Activated CD4-positive, alpha-beta T cell treated with anti-CD3 and anti-CD28 coated beads for 48 hours (primary cell): ENCODE measurements at regions not wholly inside any gene's neighbourhood (a gene's known extent, or its start where the extent isn't known, plus 50 kb on each side); places are given as distances from the start of the nearest gene placed in this dataset.
A peak's percentile ranks its signal among the peaks of the same experiment; 100 is the strongest.
"Not testable (repeated sequence)": the region's sequence is repeated elsewhere in the genome, so short reads cannot be mapped to it uniquely, and the experiment has no call there.

Experiments used
- DNase-seq: peaks from one replicate; pipeline ENCODE4 v3.0.0-alpha.2; 2020

- DNase-seq: peak; percentile 49
Measured at GRCh38 chr10:9091530-9092093, 1037.1 kb downstream of the GATA3 start.

DNA sequence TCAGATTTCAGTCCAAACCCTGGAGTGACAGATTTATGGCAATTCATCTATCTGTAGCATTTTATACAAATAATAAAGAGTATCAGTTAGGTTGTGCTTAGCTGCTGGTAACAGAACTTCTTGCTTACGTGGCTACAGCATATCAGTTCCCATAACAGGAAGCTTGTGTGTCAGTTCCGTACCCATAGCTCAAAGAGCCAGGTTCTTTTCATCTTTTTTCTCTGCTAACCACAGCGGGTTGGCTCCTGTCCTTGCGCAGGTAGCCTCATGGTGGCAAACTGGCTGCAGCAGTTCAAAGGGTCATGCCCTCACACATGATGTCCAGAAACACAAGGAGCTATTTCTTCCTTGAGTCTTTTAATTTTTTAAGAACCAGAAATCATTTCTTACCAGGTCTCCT, 1041.8 kb downstream of the GATA3 start:
- peak; percentile 44 for DNase-seq

DNA sequence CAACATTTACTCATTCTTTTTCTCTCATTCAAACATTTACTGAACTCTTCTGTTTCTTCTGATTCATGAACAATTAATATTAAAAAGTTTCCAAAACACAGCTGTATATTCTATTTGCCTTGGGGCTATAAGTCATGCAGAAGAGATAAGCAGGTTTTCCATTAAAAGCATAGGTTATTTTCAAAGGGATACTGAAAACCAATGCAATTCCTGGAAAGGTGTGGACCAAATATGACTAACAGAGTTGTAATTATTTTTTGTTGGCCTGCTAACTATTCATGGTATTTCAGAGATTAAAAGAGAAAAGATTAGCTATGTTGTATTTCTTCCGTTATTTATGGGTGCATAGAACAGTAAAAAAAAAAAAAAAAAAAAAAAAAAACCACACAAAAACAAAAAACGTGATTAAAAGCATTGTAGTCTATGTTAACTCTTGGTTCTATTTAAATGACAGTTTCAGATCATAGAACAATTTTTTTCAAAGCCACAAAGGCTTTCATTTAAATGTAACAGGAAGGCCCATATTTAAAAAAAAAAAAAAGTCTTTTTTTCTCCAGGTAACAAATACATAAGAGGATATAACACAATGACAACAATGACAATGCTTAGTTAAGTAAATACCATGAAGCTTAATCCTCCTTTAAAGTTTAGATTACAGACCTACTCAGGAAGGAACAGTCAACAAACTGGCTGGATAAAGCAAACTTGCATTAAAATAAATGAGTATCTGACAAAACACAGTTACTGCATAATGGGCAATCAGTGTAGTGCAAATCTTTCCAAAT, 1042.9 kb downstream of the GATA3 start:
- DNase-seq: no peak

GRCh38 chr10:9097991-9098306, 1043.5 kb downstream of the GATA3 start:
- DNase-seq: no peak

DNA sequence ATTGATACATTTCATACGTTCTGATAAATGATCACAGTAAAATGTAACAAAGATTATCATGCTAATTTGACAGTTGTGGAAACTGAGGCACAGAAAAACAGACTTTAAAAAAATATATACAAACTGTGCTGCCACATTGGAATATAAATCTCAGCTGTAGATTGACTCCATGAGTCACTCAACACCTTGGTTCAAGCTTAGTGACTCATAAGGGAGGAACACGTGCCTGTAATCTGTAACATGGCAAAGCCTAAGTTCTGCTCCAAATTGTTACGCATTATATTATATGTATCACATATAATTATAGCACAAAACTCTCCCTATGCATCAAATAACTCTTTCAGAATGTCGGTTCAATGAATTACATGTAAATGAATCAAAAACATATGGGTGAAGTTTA, 1047.5 kb downstream of the GATA3 start:
- DNase-seq: no peak

GRCh38 chr10:9103301-9103700, 1048.8 kb downstream of the GATA3 start:
- DNase-seq: no peak

DNA sequence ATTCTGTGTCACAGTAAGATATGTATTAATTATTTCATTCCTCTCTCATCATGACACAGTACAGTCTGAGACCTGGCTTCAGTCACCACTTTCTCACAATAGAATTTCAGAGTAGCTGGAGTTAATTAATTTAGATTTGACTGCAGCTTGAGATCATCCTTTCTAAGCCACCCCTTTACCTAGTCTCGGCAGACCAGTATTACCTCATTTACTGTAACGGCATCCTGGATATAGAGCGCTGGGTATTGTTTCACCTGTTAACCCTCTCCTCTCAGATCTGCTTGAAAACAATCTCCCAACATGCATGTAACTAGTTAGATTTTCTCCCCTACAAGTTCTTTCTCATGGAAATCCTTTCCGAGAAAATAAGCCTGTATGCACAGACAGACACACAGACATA, 1057.5 kb downstream of the GATA3 start:
- no peak for DNase-seq

DNA sequence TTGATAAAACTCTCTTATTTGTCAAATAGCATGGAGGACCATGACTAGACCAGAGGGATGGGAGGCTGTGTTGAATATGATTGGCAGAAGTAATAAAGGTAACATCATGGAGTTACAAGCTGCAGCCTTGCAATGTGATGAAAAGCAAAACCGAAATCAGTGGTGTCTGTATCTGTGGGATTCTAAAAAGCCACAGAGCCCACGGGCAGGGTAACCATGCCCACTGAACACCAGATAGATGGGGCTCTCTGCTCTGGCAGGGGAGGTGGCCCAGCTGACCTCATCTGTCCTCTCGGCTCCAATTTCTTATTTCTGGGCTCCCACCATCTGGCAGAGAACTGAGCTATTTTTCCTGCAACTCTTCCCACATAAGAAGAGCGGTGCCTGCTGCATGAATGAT, 1072.2 kb downstream of the GATA3 start:
- DNase-seq: no peak

DNA sequence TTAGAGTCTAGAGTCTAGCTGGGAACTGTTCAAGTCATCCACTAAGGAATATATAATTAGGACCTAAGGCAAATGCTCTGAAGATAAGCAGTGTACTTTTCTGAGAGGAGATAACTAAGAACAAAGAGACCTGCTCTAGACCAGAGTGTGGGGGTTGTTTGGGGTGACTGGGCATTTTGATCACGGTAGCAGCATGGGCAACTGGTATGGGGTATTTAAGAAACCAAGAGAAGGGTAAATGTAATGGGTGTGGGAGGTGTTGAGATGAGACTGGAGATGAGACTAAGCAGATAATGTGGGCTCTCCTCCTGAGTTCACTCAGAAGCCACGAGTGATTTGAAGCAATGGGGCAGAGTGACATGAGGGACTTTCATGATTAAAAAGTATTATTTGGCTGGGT, 1082.9 kb downstream of the GATA3 start:
- peak; percentile 18 for DNase-seq

- not testable (repeated sequence) for DNase-seq
Measured at GRCh38 chr10:9138829-9139228, 1084.3 kb downstream of the GATA3 start.

DNA sequence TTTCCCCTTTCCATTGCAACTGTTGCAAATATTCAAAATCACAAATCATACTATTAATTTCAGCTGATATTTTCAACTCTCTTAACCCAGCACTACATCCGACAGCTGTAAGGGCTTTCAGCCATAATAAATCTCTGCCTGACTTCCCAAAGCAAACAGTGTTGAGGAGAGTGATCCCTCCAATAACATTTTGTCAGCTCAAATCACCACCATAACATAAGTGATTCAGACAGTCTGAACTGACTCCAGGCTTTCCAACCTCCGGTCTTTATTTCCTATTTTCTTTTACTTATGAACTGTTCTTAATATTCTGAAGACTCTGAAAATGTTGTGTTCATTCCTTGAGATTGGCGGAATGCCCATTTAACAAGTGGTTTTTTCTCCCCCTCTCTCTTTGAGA, 1085.9 kb downstream of the GATA3 start:
- DNase-seq: no peak

DNA sequence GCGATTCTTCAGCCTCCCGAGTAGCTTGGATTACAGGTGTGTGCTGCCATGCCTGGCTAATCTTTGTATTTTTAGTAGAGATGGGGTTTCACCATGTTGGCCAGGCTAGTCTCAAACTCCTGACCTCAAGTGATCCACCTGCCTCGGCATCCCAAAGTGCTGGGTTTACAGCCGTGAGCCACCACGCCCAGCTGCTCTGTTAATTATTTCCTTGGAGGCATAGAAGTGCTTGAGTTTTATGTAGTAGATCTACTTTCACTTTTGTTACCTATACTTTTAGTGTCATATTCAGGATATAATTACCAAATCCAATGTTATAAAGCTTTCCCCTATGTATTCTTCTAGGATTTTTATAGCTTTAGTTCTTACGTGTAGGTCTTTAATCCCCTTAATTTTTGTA, 1093.0 kb downstream of the GATA3 start:
- DNase-seq: no peak

DNA sequence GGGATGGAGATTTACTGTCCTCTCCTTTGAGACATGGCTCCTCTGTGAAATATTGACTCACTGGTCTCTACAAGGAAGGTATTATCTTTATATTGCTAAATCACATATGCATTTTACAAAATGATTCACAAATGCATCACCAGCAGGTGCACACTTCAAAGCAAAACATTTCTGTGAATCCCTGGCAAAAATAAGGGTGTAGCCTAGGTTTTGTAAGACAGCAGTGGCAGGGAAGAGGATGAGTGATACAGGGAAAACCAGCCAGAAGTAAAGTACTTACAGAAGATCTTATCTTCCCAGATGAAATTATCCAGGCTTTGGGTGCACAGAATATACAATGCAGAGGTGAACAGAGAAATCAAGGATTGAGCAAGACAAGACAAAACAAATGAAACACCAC, 1094.6 kb downstream of the GATA3 start:
- DNase-seq: no peak

- not testable (repeated sequence) for DNase-seq
Measured at GRCh38 chr10:9153057-9153456, 1098.6 kb downstream of the GATA3 start.

DNA sequence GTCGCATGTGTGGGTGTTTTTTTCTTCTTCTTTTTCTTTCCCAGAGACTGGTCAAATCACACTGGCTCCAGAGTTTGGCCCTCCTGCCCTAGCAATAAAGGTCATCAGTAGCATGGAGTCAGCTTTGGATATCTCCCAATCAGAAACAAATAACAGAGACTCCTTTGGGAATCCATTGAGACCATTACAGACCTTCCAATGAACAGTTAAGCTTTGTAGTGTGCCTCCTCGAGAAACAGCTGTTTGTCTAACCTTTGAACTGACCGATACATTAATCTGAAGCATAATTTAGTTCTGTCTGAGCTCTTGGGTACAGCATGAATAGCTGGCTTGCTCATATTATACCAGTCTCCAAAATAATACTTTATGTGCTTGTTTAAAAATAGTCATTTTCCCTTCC, 1103.2 kb downstream of the GATA3 start:
- DNase-seq: no peak

DNA sequence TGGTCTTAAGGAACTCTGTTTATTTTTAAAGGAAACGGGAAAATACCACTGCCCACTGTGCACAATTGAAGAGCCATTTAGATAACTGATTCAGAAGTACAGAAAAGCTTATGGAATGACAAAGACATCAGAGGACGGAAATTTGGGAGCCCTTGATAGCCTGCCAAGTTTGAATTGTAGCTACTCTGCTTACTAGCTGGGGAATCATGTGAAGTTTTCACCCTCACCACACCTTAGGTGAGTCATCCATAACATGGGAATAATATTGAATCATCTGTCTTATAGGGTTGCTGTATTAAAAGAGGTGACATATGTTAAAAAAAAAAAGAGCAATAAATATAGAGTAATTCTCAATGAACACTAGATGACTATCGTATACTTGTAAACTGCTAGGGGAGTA, 1104.2 kb downstream of the GATA3 start:
- DNase-seq: no peak

DNA sequence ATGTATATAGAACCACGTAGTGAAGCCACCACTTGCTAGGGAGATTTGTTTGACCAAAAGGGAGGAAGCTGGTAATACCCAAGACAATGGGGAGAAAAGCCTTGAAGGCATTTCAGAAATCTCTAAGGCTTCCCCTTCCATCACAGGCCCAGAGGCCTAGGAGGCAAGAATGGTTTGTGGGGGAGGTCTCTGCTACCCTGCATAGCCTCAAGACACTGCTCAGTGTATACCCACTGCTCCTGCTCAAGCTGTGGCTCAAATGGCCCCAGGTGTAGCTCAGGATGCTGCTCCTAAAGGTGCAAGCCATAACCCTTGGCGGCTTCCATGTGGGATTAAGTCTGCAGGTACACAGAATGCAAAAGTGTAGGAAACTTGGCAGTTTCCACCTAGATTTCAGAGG, 1105.8 kb downstream of the GATA3 start:
- no peak for DNase-seq

- no peak for DNase-seq
Measured at GRCh38 chr10:9163699-9164098, 1109.2 kb downstream of the GATA3 start.

DNA sequence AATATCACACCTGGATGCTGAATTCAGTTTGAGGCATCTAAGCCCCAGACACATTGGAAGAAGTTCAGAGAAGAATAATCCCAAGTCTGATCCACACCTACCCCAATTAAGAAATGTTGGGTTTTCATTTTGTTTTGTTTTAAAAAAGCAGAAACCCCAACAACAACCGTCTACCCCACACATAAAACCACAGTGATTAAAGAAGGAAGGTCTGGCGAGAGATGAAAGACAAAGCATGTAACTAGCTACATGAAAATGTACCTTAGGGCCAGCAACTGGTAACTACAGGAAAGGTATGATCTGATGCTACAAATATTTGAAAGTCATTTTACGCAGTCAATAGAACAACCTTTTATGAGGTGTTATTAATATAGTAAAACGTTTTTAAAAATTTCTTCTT, 1112.3 kb downstream of the GATA3 start:
- no peak for DNase-seq

GRCh38 chr10:9172276-9172675, 1117.8 kb downstream of the GATA3 start:
- no peak for DNase-seq

DNA sequence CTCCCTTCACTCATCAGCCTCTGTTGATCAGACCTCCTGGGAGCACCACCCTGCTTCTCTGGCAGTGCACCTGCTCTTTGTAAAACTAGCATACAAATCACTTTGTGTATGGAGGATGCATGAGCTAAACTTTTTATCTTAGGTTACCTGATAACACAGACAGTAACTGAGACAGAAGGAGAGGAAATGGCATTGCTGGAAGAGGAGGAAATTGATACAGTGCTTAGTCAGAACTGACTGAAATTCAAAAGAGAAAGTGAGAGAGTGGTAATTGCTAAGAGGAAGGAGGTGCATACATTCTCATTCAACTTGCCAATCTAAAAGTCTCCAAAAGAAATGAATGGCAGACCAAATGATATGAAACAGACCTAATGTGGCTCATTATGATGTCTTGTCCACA, 1120.7 kb downstream of the GATA3 start:
- DNase-seq: no peak

- DNase-seq: not testable (repeated sequence)
Measured at GRCh38 chr10:9183197-9183880, 1128.9 kb downstream of the GATA3 start.

GRCh38 chr10:9188022-9188810, 1133.7 kb downstream of the GATA3 start:
- DNase-seq: no peak

DNA sequence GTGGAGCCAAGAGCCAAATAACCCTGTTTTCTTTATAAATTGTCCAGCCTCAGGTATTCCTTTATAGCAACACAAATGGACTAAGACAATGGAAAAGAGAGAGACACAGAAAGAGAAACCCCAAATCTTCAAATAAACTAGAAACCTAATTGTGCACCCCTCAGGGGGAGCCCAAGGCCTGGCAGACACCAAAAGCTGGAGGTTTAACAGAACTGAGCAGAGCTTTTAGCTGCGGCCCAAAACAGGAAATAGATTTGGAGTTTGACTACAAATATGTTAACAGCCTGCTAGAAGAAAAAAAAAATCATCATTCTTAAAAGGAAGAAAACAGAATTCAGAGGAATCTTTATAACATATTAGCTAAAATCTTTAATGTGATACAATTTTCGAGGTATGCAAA, 1135.0 kb downstream of the GATA3 start:
- no peak for DNase-seq
